ENCODE measurements at regions not wholly inside any gene's neighbourhood (a gene's known extent, or its start where the extent isn't known, plus 50 kb on each side); places are given as distances from the start of the nearest gene placed in this dataset.

GRCh38 chrX:63551856-63552255, 200.7 kb upstream of the SPIN4 start:
- TF ChIP-seq RXRA (IDR thresholded peaks at IDR 0.05) (no peak), CTCF (IDR thresholded peaks at IDR 0.05; ENCODE audit: low read depth, low read length, missing input control) (no peak), GABPA (IDR thresholded peaks at IDR 0.05 in 1 of 2, conservative IDR thresholded peaks at IDR 0.05 in 1 of 2) (no peak), EGR1 (IDR thresholded peaks at IDR 0.05; ENCODE audit: low read depth in 2 of 2) (no peak), REST (IDR thresholded peaks at IDR 0.05) (no peak), ZBTB33 (IDR thresholded peaks at IDR 0.05) (no peak)

All from liver (tissue), 3 donors.